ENCODE measurements at regions not wholly inside any gene's neighbourhood (a gene's known extent, or its start where the extent isn't known, plus 50 kb on each side); places are given as distances from the start of the nearest gene placed in this dataset.

GRCh38 chr9:38274800-38275199 is 117.7 kb upstream of the ALDH1B1 start:
- TF ChIP-seq REST (IDR thresholded peaks at IDR 0.05) (no peak), POLR2A (IDR thresholded peaks at IDR 0.05; ENCODE audit: low read length) (no peak), CTCF (IDR thresholded peaks at IDR 0.05) (no peak), JUN (IDR thresholded peaks at IDR 0.05) (no peak), RAD21 (conservative IDR thresholded peaks at IDR 0.05 in 1 of 2, IDR thresholded peaks at IDR 0.05 in 1 of 2) (no peak), EP300 (IDR thresholded peaks at IDR 0.05) (no peak)

Measured in A549 (cell line).